GM21825 (cell line): ENCODE measurements at regions not wholly inside any gene's neighbourhood (a gene's known extent, or its start where the extent isn't known, plus 50 kb on each side); places are given as distances from the start of the nearest gene placed in this dataset.

Experiments
- ATAC-seq: cut with Tn5 transposase; IDR thresholded peaks from one replicate; pipeline ENCODE4 v1.9.1; 2021; ENCODE audit warnings: mild to moderate bottlenecking, moderate library complexity; ENCODE audit not compliant: unreplicated experiment

- ATAC-seq = peak; percentile 3
Observed at GRCh38 chr21:9246010-9246409, 1275.4 kb upstream of the TPTE start.

GRCh38 chr21:9246481-9247289, 1274.7 kb upstream of the TPTE start:
- peak; percentile 40 for ATAC-seq

DNA sequence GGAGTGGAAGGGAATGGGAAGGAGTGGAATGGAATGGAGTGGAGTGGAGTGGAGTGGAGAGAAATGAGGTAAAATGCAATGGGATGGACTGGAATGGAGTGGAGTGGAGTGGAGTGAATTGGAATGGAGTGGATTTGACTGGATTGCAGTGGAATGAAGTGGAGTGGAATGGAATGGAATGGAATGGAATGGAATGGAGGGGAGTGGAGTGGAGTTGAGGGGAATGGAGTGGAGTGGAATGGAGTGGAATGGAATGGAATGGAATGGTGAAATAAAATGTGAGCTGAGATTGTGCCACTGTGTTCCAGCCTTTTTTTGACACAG, 1274.1 kb upstream of the TPTE start:
- ATAC-seq = peak; percentile 27

GRCh38 chr21:9247616-9248317, 1273.6 kb upstream of the TPTE start:
- ATAC-seq = peak; percentile 43
